ENCODE measurements at regions not wholly inside any gene's neighbourhood (a gene's known extent, or its start where the extent isn't known, plus 50 kb on each side); places are given as distances from the start of the nearest gene placed in this dataset.

DNA sequence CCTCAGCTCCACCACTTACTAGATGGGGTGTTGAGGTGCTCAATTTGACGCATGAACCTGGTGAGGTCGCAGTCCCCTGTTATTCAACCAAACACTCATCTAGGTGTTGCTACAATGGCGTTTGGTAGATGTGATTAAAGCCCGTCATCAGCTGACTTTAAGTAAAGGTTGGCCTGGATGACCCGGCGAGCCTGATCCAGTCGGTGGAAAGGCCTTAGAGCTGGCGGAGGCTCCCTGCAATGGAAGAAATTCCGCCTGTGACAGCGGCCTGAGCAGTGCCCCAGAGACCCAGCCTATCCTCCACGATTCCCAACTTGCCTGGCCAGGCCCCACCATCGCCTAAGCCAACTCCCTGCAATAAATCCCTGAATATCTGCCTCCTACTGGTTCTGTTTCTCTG lies 171.4 kb downstream of the BMP7 start:
- Histone ChIP-seq H3K4me3 (no peak overlapping the region), H3K9me3 (no peaks in the 10 kb centered on the region), H3K27ac (no peak overlapping the region), H3K4me1 (peaks cover 11% of the 10 kb centered on the region), H3K36me3 (no peaks in the 10 kb centered on the region), H3K27me3 (no peaks in the 10 kb centered on the region)
- no peak for DNase-seq (ENCODE audit: extremely low spot score in 2 of 2)
- no peak for TF ChIP-seq CTCF (IDR thresholded peaks at IDR 0.05)
- TF ChIP-seq POLR2A (IDR thresholded peaks at IDR 0.05): no peak
- TF ChIP-seq POLR2AphosphoS5 (IDR thresholded peaks at IDR 0.05; ENCODE audit: insufficient read depth in 1 of 2, low read depth in 1 of 2): no peak
- intact Hi-C loops (cut with DNase I): loop anchor here (10.0 kb wide), 1 partner anchor 250 kb away; no protein-coding TSS in a partner anchor

- H3K4me3 ChIP-seq: no peak overlapping the region
- TF ChIP-seq POLR2A (IDR thresholded peaks at IDR 0.05): no peak
- no peak for TF ChIP-seq CTCF (IDR thresholded peaks at IDR 0.05)
- TF ChIP-seq POLR2AphosphoS5 (IDR thresholded peaks at IDR 0.05; ENCODE audit: insufficient read depth in 1 of 2, low read depth in 1 of 2): no peak
- H3K27me3 ChIP-seq: no peaks in the 10 kb centered on the region
- DNase-seq (ENCODE audit: extremely low spot score in 2 of 2): no peak
- H3K4me1 ChIP-seq: peaks cover 10% of the 10 kb centered on the region
- H3K27ac ChIP-seq: no peak overlapping the region
- intact Hi-C loops (cut with DNase I): loop anchor here (10.0 kb wide), 1 partner anchor 249 kb away; no protein-coding TSS in a partner anchor
- H3K36me3 ChIP-seq: no peaks in the 10 kb centered on the region
- no peaks in the 10 kb centered on the region for H3K9me3 ChIP-seq
These were observed 171.0 kb downstream of the BMP7 start for GRCh38 chr20:57095426-57095825.

DNA sequence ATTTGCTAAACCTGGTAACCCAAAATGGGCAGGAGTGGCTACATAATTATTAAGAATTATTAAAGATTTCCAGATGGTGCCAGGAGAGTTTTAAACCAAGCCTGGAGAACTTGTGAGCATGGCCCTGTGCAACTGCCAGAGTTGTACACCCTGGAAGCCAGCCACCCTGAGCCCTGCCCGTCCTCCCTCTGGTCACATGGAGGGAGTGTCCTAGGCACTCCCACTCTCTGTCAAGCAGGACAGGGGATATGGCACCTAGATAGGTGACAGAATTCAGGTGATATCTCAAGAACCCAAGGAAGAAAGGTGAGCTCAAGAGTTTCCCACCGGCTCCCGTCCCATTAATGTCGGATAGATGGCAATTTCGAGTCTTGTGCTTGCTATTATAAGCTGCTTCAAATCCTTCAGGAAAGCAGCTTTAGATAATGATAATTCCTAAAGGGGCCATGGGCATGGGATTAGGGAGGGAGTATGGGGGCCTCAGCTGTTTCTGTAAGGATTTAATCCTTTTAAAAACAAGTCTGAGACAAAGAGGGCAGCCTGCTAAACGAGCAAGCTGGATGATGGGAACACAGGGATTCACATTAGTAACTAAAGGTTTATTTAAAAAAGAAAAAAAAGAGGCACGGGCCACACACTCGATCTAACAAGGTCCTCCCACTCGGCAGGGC lies 169.1 kb downstream of the BMP7 start:
- H3K9me3 ChIP-seq: no peaks in the 10 kb centered on the region
- intact Hi-C loops (cut with DNase I): loop anchor here (10.0 kb wide), 1 partner anchor 247 kb away; no protein-coding TSS in a partner anchor
- H3K27ac ChIP-seq: no peak overlapping the region
- TF ChIP-seq POLR2A (IDR thresholded peaks at IDR 0.05): no peak
- no peak for TF ChIP-seq POLR2AphosphoS5 (IDR thresholded peaks at IDR 0.05; ENCODE audit: insufficient read depth in 1 of 2, low read depth in 1 of 2)
- TF ChIP-seq CTCF (IDR thresholded peaks at IDR 0.05): no peak
- no peaks in the 10 kb centered on the region for H3K27me3 ChIP-seq
- no peak overlapping the region for H3K4me3 ChIP-seq
- H3K4me1 ChIP-seq: peaks cover 4% of the 10 kb centered on the region
- H3K36me3 ChIP-seq: no peaks in the 10 kb centered on the region
- DNase-seq (ENCODE audit: extremely low spot score in 2 of 2): no peak

DNA sequence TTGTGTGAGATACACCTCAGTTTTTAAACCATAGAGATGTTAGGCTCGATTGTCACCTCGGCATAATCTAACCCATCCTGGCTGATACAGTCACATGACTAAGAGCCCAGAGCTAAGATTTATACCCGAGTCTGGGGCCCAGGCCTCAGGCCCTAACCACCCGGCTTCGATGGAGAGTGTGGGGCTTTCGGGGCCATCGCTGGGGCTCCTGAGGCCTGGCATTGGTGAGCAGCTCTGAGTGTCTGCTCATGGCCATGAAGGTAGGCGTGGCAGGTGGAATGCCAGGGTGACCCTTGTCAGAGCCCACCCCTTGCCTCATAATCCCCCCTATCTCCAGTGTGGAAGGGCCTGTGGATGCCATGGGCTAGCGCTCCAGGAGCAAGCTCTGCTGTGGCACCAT lies 164.3 kb downstream of the BMP7 start:
- H3K36me3 ChIP-seq: no peaks in the 10 kb centered on the region
- H3K27ac ChIP-seq: no peak overlapping the region
- no peak for DNase-seq (ENCODE audit: extremely low spot score in 2 of 2)
- TF ChIP-seq POLR2AphosphoS5 (IDR thresholded peaks at IDR 0.05; ENCODE audit: insufficient read depth in 1 of 2, low read depth in 1 of 2) (no peak), CTCF (IDR thresholded peaks at IDR 0.05) (no peak), POLR2A (IDR thresholded peaks at IDR 0.05) (no peak)
- no peaks in the 10 kb centered on the region for H3K27me3 ChIP-seq
- no peaks in the 10 kb centered on the region for H3K9me3 ChIP-seq
- no peak overlapping the region for H3K4me3 ChIP-seq
- H3K4me1 ChIP-seq: no peaks in the 10 kb centered on the region
- intact Hi-C loops (cut with DNase I): no loop called here

- Histone ChIP-seq H3K27ac (no peak overlapping the region), H3K4me1 (no peaks in the 10 kb centered on the region), H3K4me3 (no peak overlapping the region), H3K36me3 (no peaks in the 10 kb centered on the region), H3K27me3 (no peaks in the 10 kb centered on the region), H3K9me3 (no peaks in the 10 kb centered on the region)
- intact Hi-C loops (cut with DNase I): no loop called here
- TF ChIP-seq POLR2A (IDR thresholded peaks at IDR 0.05): no peak
- TF ChIP-seq POLR2AphosphoS5 (IDR thresholded peaks at IDR 0.05; ENCODE audit: insufficient read depth in 1 of 2, low read depth in 1 of 2): no peak
- no peak for TF ChIP-seq CTCF (IDR thresholded peaks at IDR 0.05)
- no peak for DNase-seq (ENCODE audit: extremely low spot score in 2 of 2)
These were observed 163.9 kb downstream of the BMP7 start for GRCh38 chr20:57102566-57102965.

All from vagina (tissue), 2 donors.